ENCODE measurements at regions not wholly inside any gene's neighbourhood (a gene's known extent, or its start where the extent isn't known, plus 50 kb on each side); places are given as distances from the start of the nearest gene placed in this dataset.

DNA sequence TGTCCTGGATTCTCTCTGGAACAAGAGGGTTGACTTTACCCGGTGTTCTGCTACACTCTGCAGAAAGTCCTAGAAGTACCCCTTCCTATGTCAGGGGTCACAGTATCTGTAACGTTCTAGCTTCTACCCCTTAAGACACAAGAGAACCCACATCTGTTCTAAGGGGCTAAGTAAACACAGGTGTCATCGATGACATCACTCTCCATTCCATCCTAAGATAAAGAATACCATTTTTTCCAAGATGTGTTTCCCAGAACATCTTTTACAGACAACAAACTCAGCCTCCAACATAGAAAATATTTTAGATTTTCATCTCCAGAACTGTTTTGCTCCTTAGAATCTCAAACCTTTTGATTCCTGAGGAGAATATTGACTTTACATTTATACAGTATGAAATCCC is 239.1 kb downstream of the TRIB2 start:
- TF ChIP-seq EP300 (IDR thresholded peaks at IDR 0.05; ENCODE audit: borderline replicate concordance) = no peak
- no peak for TF ChIP-seq TCF12 (IDR thresholded peaks at IDR 0.05; ENCODE audit: low read depth)
- TF ChIP-seq, protein P1, sequence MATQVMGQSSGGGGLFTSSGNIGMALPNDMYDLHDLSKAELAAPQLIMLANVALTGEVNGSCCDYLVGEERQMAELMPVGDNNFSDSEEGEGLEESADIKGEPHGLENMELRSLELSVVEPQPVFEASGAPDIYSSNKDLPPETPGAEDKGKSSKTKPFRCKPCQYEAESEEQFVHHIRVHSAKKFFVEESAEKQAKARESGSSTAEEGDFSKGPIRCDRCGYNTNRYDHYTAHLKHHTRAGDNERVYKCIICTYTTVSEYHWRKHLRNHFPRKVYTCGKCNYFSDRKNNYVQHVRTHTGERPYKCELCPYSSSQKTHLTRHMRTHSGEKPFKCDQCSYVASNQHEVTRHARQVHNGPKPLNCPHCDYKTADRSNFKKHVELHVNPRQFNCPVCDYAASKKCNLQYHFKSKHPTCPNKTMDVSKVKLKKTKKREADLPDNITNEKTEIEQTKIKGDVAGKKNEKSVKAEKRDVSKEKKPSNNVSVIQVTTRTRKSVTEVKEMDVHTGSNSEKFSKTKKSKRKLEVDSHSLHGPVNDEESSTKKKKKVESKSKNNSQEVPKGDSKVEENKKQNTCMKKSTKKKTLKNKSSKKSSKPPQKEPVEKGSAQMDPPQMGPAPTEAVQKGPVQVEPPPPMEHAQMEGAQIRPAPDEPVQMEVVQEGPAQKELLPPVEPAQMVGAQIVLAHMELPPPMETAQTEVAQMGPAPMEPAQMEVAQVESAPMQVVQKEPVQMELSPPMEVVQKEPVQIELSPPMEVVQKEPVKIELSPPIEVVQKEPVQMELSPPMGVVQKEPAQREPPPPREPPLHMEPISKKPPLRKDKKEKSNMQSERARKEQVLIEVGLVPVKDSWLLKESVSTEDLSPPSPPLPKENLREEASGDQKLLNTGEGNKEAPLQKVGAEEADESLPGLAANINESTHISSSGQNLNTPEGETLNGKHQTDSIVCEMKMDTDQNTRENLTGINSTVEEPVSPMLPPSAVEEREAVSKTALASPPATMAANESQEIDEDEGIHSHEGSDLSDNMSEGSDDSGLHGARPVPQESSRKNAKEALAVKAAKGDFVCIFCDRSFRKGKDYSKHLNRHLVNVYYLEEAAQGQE (IDR thresholded peaks at IDR 0.05; ENCODE audit: low read depth) = no peak
- TF ChIP-seq, protein P2, sequence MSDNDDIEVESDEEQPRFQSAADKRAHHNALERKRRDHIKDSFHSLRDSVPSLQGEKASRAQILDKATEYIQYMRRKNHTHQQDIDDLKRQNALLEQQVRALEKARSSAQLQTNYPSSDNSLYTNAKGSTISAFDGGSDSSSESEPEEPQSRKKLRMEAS (IDR thresholded peaks at IDR 0.05) = no peak

Data from Ishikawa (cell line).